HL-60 (cell line): ENCODE measurements at regions not wholly inside any gene's neighbourhood (a gene's known extent, or its start where the extent isn't known, plus 50 kb on each side); places are given as distances from the start of the nearest gene placed in this dataset.

Experiments used
- DNase-seq, 2 experiments: peaks; one replicate each; pipeline ENCODE4 v3.0.0-alpha.2; 2010 to 2020; ENCODE audit warnings: low read depth in 1 of 2, low spot score in 1 of 2
- H3K27ac ChIP-seq: fragments of 250-450 bp; sonication (Bioruptor Pico); replicated peaks from 2 replicates; pipeline ENCODE4 v1.5.1; 2020; ENCODE audit warnings: mild to moderate bottlenecking, moderate library complexity
- H3K27me3 ChIP-seq: fragments of 250-450 bp; sonication (Bioruptor Pico); 2 replicates; pipeline ENCODE4 v1.5.1; 2021; ENCODE audit warnings: mild to moderate bottlenecking, moderate library complexity; ENCODE audit not compliant: insufficient read depth, poor library complexity, severe bottlenecking
- H3K4me3 ChIP-seq: replicated peaks from 2 replicates; pipeline ENCODE4 v1.5.1; 2011; ENCODE audit warnings: mild to moderate bottlenecking, control low read depth, low read length; ENCODE audit not compliant: insufficient read depth
- GABPA ChIP-seq: IDR thresholded peaks from 2 replicates; pipeline ENCODE4 v1.6.1; 2012; ENCODE audit warnings: low read depth
- POLR2AphosphoS5 ChIP-seq: IDR thresholded peaks from 2 replicates; pipeline ENCODE4 v1.6.1; 2012; ENCODE audit warnings: low read depth
- REST ChIP-seq: IDR thresholded peaks from 2 replicates; pipeline ENCODE4 v1.6.1; 2012; ENCODE audit warnings: low read depth; ENCODE audit not compliant: insufficient replicate concordance
- SPI1 ChIP-seq: IDR thresholded peaks from 2 replicates; pipeline ENCODE4 v1.6.1; 2012; ENCODE audit warnings: low read depth, mild to moderate bottlenecking, borderline replicate concordance
- TF ChIP-seq, protein P1 (sequence below): IDR thresholded peaks from one replicate; pipeline ENCODE4 v1.5.1; 2011; ENCODE audit warnings: low read length, control low read depth, inconsistent platforms; ENCODE audit not compliant: insufficient read depth

DNA sequence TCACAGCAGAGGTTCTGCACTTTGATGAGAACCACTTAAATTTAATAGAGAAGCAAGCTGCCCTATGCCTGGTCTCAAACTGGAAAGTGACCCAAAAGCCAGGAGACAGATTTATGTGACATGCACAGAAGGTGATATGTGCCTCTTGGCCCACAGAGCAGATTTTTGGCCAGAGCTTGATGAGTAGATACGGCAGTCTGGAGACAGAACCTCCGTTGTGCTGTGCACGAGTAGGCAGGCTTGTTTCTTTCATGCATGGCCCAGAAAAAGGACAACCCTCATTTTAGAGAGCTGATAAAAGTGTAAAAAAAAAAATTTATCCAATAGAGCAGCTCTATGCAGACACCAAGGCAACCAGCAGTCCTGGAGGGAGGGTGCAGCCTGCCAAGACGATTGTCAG lies 423.1 kb downstream of the CNTN6 start:
- H3K4me3 ChIP-seq: no peak overlapping the region
- TF ChIP-seq GABPA: no peak
- no peak for TF ChIP-seq SPI1
- TF ChIP-seq REST: no peak
- TF ChIP-seq, protein P1, sequence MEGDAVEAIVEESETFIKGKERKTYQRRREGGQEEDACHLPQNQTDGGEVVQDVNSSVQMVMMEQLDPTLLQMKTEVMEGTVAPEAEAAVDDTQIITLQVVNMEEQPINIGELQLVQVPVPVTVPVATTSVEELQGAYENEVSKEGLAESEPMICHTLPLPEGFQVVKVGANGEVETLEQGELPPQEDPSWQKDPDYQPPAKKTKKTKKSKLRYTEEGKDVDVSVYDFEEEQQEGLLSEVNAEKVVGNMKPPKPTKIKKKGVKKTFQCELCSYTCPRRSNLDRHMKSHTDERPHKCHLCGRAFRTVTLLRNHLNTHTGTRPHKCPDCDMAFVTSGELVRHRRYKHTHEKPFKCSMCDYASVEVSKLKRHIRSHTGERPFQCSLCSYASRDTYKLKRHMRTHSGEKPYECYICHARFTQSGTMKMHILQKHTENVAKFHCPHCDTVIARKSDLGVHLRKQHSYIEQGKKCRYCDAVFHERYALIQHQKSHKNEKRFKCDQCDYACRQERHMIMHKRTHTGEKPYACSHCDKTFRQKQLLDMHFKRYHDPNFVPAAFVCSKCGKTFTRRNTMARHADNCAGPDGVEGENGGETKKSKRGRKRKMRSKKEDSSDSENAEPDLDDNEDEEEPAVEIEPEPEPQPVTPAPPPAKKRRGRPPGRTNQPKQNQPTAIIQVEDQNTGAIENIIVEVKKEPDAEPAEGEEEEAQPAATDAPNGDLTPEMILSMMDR: no peak
- TF ChIP-seq POLR2AphosphoS5: no peak
- H3K27ac ChIP-seq: no peak overlapping the region
- no peak for DNase-seq
- no peaks in the 10 kb centered on the region for H3K27me3 ChIP-seq

DNA sequence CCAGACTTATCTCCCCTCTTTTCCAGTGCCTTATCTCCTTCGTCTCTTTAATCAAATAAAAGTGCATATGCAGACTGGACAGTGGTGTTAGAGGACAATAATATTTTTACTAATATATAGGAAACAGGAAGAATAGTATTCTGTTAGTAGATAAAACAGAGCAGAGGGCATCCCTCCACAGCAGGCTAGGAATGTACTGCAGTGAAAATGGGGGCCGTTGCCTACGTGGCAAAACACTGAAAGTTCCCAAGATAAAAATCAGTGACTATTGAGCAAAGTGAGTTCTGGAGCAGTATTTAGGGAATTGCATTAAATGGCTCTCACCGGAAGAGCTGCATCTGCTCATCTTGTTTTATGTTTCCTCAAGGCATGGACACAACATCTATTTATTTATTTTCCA lies 435.0 kb downstream of the CNTN6 start:
- no peak for TF ChIP-seq REST
- TF ChIP-seq SPI1: no peak
- TF ChIP-seq, protein P1: no peak
- TF ChIP-seq GABPA: no peak
- no peak for TF ChIP-seq POLR2AphosphoS5
- DNase-seq: no peak
- Histone ChIP-seq H3K27me3 (no peaks in the 10 kb centered on the region), H3K27ac (no peak overlapping the region), H3K4me3 (no peak overlapping the region)

DNA sequence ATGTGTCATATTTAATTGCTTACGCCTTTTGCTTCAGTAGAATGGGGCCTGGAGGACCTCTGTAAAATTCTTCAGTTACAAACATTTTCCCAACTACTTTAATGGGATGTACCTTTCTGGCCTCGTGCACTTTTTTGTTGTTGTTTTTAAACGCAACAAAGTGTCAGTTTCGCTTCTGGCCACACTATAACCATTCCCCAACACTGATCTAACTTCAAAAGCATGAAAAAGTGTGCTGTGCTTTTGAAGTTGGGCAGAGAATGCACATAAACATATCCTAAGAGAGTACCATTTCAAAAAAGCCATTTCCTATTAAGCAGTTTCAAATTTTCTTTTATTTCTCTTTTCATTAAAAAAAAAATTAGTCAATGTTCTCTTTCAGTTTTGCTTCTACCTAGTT lies 435.8 kb downstream of the CNTN6 start:
- Histone ChIP-seq H3K27me3 (no peaks in the 10 kb centered on the region), H3K4me3 (no peak overlapping the region), H3K27ac (no peak overlapping the region)
- no peak for DNase-seq
- no peak for TF ChIP-seq REST
- no peak for TF ChIP-seq POLR2AphosphoS5
- TF ChIP-seq, protein P1: no peak
- no peak for TF ChIP-seq SPI1
- TF ChIP-seq GABPA: no peak
